HL-60 (cell line): ENCODE measurements at regions not wholly inside any gene's neighbourhood (a gene's known extent, or its start where the extent isn't known, plus 50 kb on each side); places are given as distances from the start of the nearest gene placed in this dataset.

ENCODE experiments used
- TF ChIP-seq, protein P1 (sequence below): IDR thresholded peaks from one replicate; pipeline ENCODE4 v1.5.1; 2011; ENCODE audit warnings: low read length, control low read depth, inconsistent platforms; ENCODE audit not compliant: insufficient read depth
- TF ChIP-seq, protein P2 (sequence below): IDR thresholded peaks from 2 replicates; pipeline ENCODE4 v1.6.1; 2012; ENCODE audit warnings: low read depth; ENCODE audit not compliant: insufficient replicate concordance

DNA sequence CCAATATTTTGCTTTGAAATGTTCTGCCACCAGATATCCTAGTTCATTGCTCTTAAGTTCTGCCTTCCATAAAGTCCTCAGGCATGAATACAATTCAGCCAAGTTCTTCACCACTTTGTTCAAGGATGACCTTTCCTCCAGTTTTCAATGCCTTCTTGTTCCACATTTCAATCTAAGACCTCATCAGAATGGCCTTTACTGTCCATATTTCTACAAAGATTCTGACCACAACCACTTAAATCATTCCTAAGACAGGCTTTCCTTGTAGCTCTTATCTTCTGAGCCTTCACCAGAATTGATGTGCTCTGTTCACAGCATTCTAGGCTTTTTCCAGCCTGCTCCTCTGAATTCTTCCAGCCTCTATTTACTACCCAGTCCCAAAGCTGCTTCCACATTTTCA lies 319.0 kb downstream of the HACE1 start:
- TF ChIP-seq, protein P1, sequence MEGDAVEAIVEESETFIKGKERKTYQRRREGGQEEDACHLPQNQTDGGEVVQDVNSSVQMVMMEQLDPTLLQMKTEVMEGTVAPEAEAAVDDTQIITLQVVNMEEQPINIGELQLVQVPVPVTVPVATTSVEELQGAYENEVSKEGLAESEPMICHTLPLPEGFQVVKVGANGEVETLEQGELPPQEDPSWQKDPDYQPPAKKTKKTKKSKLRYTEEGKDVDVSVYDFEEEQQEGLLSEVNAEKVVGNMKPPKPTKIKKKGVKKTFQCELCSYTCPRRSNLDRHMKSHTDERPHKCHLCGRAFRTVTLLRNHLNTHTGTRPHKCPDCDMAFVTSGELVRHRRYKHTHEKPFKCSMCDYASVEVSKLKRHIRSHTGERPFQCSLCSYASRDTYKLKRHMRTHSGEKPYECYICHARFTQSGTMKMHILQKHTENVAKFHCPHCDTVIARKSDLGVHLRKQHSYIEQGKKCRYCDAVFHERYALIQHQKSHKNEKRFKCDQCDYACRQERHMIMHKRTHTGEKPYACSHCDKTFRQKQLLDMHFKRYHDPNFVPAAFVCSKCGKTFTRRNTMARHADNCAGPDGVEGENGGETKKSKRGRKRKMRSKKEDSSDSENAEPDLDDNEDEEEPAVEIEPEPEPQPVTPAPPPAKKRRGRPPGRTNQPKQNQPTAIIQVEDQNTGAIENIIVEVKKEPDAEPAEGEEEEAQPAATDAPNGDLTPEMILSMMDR = no peak
- TF ChIP-seq, protein P2, sequence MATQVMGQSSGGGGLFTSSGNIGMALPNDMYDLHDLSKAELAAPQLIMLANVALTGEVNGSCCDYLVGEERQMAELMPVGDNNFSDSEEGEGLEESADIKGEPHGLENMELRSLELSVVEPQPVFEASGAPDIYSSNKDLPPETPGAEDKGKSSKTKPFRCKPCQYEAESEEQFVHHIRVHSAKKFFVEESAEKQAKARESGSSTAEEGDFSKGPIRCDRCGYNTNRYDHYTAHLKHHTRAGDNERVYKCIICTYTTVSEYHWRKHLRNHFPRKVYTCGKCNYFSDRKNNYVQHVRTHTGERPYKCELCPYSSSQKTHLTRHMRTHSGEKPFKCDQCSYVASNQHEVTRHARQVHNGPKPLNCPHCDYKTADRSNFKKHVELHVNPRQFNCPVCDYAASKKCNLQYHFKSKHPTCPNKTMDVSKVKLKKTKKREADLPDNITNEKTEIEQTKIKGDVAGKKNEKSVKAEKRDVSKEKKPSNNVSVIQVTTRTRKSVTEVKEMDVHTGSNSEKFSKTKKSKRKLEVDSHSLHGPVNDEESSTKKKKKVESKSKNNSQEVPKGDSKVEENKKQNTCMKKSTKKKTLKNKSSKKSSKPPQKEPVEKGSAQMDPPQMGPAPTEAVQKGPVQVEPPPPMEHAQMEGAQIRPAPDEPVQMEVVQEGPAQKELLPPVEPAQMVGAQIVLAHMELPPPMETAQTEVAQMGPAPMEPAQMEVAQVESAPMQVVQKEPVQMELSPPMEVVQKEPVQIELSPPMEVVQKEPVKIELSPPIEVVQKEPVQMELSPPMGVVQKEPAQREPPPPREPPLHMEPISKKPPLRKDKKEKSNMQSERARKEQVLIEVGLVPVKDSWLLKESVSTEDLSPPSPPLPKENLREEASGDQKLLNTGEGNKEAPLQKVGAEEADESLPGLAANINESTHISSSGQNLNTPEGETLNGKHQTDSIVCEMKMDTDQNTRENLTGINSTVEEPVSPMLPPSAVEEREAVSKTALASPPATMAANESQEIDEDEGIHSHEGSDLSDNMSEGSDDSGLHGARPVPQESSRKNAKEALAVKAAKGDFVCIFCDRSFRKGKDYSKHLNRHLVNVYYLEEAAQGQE = no peak
